Right renal pelvis (tissue), 4 donors: ENCODE measurements at regions not wholly inside any gene's neighbourhood (a gene's known extent, or its start where the extent isn't known, plus 50 kb on each side); places are given as distances from the start of the nearest gene placed in this dataset.

Experiments used
- DNase-seq, 4 donors: peaks; one replicate each; pipeline ENCODE4 v3.0.0-alpha.2; 2013; ENCODE audit warnings: low read depth in 4 of 4, low spot score in 3 of 4, missing footprints in 1 of 4

GRCh38 chr20:21583486-21584168, 69.8 kb upstream of the NKX2-2 start:
- DNase-seq, result no peak

GRCh38 chr20:21577551-21577950, 63.7 kb upstream of the NKX2-2 start:
- DNase-seq, result no peak

DNA sequence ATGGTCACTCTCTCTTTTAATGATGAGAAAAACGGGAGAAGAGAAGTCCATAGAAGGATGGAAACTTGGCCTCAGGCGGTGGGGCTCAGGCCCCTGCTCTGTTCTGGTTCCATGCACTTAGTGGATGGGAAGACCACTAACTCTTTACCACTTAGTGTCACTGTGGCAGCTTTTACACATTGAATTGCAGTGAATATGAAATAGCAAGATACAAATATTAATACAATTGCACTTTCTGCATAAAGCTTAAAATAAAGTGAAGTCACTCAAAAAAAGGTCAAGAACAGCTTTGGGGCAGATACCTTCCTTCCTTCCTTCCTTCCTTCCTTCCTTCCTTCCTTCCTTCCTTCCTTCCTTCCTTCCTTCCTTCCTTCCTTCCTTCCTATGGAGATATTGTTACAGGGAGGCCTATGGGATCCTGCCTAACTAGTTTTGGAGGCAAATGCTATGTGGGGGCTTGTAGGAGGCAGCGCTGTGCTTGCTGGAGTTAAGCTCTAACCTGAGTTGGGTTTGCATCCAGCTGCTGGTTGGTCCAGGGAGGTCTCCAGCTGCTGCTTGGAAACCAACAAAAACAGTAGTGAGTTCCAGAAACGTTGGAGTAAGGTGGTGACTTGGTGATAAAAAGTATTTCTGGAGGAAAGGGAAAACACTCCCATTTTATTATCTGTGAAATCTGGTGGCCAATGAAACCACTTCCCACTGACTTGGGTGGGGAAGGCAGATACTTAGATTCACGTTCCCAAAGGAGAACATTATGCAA, 62.3 kb upstream of the NKX2-2 start:
- DNase-seq, result no peak

DNA sequence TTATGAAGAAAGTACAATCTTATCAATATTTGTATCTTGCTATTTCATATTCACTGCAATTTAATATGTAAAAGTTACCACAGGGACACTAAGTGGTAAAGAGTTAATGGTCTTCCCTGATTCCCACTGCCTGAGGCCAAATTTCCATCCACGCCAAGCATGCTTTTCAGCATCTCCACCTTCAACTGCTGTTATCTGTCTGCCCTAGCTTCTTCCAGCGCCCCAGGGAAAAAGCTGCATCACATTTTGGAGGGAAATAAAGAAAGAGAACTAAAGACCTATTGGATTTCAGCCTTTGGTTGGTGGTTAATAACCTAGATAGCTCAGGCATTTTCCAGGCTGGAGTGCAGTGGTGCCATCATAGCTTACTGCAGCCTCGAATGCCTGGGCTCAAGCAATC, 61.3 kb upstream of the NKX2-2 start:
- no peak for DNase-seq

GRCh38 chr20:21574443-21574842, 60.6 kb upstream of the NKX2-2 start:
- no peak for DNase-seq

GRCh38 chr20:21573259-21573658, 59.4 kb upstream of the NKX2-2 start:
- DNase-seq, result no peak

DNA sequence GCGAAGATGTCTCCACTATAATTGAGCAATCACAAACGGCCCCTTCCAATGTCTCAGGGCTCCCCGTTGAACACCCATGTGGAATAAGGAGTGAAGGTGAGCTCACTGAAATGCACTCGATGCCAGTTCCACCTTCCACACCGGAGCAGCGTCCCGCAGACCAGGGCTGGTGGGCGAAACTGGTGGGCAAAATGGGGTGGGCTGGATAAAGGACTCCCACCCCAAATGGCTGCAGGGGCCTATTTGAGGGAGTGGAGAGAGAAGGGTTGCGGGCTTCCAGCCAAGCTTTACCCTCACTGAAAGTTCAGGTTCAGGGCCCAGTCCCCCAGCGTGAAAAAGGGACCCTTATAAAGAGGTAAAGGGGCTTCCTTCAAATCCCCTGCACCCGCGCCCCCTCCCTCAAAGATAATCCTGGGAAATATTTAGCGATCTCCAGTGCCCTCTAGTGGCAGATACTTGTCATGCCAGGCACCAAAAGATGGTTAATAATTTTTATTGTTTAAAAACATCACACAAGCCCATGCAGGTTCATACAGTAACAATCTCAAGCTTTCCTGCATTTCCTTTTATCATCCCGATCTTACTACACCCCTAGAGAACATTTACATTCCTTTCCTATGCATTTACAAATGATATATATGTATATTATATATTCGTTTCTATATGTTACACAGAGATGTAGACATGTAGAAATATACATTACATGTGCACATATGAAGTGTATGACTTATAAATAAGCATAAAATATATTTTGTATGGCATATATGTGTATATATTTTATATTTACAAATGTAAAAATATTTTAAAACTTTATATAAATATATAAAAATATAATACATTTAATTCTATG, 58.2 kb upstream of the NKX2-2 start:
- peak in 1 of 4 donors; percentile 3 for DNase-seq

- DNase-seq, result no peak
These were observed 56.6 kb upstream of the NKX2-2 start for GRCh38 chr20:21570285-21570992.

DNA sequence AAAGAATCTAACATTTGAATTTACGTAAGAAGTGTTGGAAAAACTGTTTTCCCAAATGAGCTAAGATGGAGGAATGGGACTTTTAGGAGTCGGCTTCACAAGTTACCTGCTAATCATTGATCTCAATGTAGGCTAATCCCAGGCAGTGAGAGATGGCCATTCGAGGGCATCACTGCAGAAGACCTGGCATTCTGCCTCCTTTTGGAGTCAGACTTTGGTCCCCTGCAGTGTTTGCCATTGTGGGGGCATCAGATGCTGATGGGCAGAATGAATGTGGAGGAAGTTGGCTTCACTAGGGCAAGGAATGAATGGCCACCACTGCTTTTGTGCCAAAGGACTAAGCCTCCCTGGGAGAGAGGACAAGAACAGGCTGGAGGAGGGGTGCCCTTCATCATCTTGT, 55.7 kb upstream of the NKX2-2 start:
- no peak for DNase-seq

DNA sequence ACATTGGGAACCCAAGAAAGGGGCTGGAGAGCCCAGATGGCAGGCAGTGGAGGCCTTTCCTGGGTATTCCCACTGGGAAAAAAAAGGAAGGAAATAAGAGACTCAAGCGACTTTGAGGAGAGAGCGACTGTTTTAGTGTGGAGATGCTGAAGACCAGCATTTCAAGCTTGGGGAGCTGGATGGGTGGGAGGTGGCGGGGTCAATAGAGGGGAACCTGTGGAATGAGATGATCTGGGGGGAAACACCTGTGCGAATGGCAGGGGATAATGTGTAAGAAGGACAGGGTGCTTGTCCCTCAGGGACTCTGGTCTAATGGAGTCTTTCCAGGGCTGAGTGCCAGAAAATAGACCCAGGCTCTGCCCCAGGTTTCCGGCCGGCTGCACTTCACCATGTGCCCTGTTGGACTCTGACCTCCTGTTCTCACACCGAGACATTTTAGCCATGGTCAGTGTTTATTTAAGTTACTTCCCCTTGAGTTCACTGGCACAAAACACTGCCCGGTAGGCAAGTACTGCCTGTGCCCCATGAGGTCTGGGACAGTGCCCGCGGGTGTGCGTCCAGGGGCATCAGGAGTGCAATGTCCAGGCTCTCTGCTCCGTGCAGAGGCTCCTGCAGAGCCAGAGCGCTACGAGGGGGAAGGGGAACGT, 50.4 kb upstream of the NKX2-2 start:
- peak in 3 of 4 donors; percentile 4 to 8 (median 6) for DNase-seq
